HG03457 (cell line): ENCODE measurements at regions not wholly inside any gene's neighbourhood (a gene's known extent, or its start where the extent isn't known, plus 50 kb on each side); places are given as distances from the start of the nearest gene placed in this dataset.

ENCODE experiments used
- ATAC-seq: cut with Tn5 transposase; IDR thresholded peaks from one replicate; pipeline ENCODE4 v1.9.1; 2021; ENCODE audit warnings: moderate number of reproducible peaks; ENCODE audit not compliant: unreplicated experiment

GRCh38 chr2:59893612-59894011 is 659.8 kb downstream of the BCL11A start:
- ATAC-seq, result no peak

- no peak for ATAC-seq
Measured at GRCh38 chr2:59892398-59892797, 661.1 kb downstream of the BCL11A start.

- ATAC-seq, result no peak
Measured at GRCh38 chr2:59889305-59889704, 664.1 kb downstream of the BCL11A start.

- no peak for ATAC-seq
Measured at GRCh38 chr2:59888706-59889105, 664.7 kb downstream of the BCL11A start.

DNA sequence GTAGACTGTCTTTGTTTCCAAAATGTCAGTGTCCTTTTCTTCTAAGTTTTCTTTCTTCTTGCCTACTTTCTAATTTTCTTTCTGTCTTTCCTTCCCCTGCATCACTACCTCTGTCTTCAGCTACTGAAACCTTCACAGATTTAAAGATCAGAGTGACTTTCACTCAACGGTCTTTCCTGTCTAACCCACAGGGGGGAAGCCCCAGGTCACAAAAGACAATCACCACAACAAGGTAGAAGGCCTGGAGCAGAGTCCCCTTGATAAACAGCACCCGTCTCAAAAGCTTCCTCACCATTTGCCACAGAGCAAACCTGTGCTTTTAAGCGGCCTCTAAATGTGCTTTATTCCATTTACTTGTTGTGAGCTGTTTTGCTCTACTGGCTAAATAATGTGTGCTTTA is 665.4 kb downstream of the BCL11A start:
- peak; percentile 97 for ATAC-seq

GRCh38 chr2:59887366-59887765 is 666.1 kb downstream of the BCL11A start:
- ATAC-seq, result no peak

- ATAC-seq, result no peak
Measured at GRCh38 chr2:59886759-59887158, 666.7 kb downstream of the BCL11A start.

GRCh38 chr2:59885541-59885940 is 667.9 kb downstream of the BCL11A start:
- ATAC-seq, result no peak

GRCh38 chr2:59884166-59884565 is 669.3 kb downstream of the BCL11A start:
- ATAC-seq, result no peak

DNA sequence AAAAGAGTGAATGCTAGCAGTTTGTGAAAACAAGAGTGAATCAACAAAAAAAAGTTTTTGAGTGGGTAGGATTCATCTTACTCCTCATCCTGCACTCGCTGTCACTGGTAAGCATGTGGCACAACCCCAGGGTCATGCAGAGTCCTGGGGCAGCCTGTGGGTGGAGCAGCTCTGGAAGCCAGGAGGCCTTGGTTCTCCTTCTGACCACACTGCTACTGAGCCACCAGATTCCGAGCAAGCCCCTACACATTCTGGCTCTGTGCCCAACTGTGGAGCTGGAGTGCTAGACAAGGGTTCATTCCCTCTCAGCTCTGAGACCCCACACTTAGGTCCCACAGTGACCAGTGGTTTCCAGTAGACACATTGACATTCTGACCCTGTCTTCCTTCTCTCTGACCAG is 670.6 kb downstream of the BCL11A start:
- no peak for ATAC-seq

- no peak for ATAC-seq
Measured at GRCh38 chr2:59882279-59882678, 671.2 kb downstream of the BCL11A start.

DNA sequence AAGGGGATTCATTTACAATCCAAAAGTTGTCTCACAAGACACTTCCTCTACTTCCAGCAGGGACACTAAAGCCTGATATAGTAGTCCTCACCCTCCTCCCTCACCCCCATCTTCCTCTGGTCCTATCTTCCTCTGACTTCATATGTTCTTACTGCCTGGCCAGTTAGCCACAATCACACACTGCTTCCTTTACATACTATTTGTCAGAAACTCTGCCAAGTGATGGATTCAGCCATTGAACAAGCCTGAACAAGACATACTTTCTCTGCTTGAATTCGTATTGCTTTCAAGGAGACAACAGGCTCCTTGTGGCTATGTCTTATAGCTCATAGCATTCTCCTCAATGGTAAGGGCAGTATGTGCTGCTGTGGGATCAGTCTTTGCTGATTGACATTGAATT is 672.2 kb downstream of the BCL11A start:
- no peak for ATAC-seq

GRCh38 chr2:59879700-59880131 is 673.7 kb downstream of the BCL11A start:
- ATAC-seq, result no peak

GRCh38 chr2:59875836-59876235 is 677.6 kb downstream of the BCL11A start:
- ATAC-seq, result no peak

DNA sequence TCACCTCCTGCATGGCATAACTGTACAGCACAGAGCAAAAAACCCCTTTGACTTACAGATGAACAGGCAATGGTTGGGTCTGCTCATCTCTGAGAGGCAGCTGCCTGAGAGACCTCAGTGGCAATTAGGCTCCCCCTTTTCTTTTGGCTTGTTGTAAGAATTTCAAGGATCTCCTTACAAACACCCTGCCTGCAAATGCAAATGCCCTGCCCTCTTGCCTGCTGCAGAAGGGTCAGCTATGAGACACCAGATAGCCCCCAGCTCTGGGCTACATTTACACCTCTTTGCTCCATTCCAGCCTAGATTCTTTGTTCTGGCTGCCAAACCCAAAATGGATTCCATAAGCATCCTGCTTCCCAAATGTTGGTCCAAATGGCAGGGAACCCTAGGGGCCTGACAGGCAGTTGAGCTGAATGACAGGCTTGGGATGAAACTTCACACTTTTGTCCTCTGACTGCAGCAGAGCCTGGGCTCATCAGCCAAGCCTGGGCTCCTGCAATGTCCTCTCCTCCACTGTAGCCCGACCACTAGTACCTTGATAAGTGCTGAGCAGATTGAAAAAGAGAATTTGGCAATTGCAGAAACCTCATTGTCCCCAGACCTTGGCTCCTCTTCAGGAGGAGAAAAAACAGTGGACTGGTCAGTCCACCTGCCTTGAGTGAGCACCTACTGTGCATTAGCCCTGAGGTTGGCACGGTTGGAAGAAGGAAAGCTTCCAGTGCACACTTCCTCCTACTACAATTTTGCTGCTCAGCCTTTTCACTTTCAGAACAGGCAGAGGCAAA is 678.3 kb downstream of the BCL11A start:
- ATAC-seq, result no peak

- no peak for ATAC-seq
Measured at GRCh38 chr2:59874361-59874760, 679.1 kb downstream of the BCL11A start.

DNA sequence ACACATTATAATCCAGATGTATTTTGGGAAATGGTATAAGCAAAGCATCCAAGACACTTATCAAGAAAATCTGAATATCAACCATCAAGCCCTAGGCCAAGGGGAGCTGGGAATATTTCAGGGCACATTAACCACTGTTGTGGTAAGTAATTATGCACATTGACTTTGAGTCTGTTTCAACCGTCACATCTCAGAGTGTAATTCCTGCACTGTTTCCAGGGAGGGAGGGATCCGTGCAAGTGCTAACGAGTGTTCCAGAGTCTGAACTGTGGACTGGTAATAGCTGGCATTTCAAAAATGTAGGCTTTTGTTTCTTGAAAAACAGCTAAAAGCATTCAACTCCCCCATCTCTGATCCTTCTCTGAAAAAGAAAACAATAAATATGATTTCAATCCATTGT is 681.6 kb downstream of the BCL11A start:
- ATAC-seq, result no peak

- no peak for ATAC-seq
Measured at GRCh38 chr2:59868981-59869380, 684.5 kb downstream of the BCL11A start.

DNA sequence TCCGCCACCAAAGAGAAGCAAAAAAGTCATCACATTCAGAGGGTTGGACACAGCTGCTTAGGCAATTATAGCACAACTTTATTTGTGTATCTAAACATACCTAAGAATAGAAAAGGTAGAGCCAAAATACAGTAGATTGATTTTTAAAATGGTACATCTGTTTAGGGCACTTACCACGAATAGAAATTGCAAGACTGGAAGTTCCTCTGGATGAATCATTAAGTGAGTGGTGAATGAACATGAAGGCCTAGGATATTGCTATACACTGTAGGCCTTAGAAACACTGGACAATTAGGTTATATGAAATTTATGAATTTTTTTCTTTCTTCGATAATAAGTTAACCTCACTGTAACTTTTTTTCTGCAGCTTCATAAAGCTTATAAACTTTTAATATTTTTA is 687.0 kb downstream of the BCL11A start:
- ATAC-seq, result no peak

DNA sequence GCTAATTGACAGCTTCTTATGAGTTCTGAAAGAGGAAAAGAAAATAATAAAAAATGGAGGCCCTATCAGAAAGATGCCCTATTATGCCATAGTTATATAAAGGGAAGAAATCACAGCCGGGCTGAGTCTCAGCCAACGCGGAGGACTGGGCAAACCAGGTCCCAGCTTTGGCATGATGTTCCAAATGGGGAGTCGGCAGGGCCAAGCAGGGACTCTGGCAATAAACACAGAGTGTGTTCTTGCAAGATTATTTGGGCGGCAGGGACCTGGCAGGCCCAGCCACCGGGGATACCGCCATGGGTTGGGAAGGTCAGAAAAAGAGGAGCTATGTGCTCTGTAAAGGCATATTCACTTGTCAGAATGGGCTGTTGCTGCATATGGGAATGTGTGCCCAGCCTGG is 694.9 kb downstream of the BCL11A start:
- no peak for ATAC-seq

DNA sequence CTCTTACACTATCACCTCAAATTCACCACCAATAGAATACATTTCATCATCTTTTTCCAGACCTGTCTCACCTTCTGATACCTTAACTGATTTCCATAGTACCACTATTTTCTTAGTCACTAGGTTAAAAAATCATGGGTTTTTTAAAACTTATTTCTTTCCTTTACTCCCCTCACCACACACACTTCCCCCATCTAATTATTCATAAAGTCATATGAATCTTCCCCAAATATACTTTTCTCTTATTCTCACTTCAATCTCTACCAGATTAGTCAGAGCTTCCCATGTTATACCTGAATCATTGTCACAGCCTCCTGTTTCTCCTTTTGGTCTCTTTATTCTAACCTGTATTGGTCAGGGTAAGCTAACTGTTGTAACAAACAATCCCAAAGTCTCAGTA is 696.3 kb downstream of the BCL11A start:
- no peak for ATAC-seq

DNA sequence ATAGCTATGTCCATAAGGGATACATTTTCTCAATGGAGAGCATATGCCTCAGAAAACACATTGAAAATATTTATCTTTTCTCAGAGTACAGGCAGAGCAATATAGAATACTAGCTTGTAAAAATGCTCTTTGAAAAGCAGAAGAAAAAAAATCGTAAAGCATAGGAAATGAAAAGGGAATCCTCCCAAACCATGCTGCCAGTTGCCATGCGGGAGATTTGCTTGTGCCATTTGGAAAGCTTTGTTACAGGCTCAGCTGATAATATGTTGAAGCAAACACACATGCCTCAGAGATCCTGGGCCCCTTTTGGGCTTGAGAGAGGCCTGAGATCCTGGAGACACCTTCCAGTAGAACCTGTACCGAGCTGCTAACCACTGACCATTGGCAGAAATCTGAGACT is 697.1 kb downstream of the BCL11A start:
- no peak for ATAC-seq

DNA sequence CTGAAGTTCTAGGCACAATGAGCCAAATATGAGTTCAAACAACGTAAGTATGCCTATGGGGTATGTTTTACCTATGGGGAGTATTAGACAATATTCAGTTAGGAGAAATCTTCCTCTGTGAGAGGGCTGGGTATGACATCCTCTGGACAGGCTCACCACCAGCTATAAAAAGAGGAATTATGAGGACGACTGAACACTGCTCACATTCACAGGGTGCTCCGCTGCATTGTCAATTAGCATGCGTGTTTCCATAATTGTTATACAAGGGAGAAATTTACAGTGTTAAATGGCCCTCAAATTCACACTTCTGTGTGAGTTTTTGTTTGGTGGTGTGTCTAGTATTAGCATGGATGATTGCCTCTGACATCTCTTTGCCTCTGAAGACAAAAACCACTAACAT is 700.4 kb downstream of the BCL11A start:
- no peak for ATAC-seq
